ENCODE measurements at regions not wholly inside any gene's neighbourhood (a gene's known extent, or its start where the extent isn't known, plus 50 kb on each side); places are given as distances from the start of the nearest gene placed in this dataset.

DNA sequence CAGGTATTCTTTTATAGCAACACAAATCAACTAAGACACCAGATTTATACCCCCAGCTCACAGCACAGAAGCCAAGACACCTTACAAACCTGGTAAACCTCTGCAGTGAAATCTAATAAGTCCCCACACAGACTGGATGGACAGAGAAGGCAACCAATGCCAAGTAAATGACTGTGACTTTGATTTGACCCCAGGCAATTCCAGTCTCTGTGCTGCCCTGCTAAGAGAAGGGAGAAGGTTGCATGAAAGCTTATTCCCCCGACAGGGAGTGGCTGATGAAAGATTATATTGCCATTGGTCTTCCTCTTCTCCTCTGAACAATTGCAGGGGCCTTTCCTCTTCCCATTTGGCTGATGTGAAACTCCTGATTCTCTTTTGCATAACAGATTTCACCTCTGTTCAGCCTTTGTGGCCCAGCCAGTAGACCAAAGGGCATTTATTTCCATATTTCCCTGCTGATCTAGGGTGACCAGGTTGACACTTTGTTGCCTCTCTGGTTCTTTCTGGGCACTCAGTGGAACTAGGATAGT lies 107.6 kb downstream of the ADRB2 start (continued):
- TF ChIP-seq RAD21 (CRISPR knock-in tag; IDR thresholded peaks at IDR 0.05) (no peak), ZNF329 (CRISPR knock-in tag; IDR thresholded peaks at IDR 0.05; ENCODE audit: low read depth) (no peak), NR2F1 (CRISPR knock-in tag; IDR thresholded peaks at IDR 0.05) (no peak), ZMYM2 (CRISPR knock-in tag; IDR thresholded peaks at IDR 0.05) (no peak)

GRCh38 chr5:148934895-148935400 lies 108.5 kb downstream of the ADRB2 start:
- ATAC-seq = no peak
- Histone ChIP-seq H3K4me3 (replicated peaks in 1 of 3; ENCODE audit: insufficient read depth in 1 of 3, low read depth in 2 of 3, low read length in 3 of 3) (no peak overlapping the region), H3K9ac (ENCODE audit: insufficient read depth, low read depth, low read length) (no peak overlapping the region), H3K9me3 (ENCODE audit: low read length) (no peaks in the 10 kb centered on the region), H3K36me3 (replicated peaks in 1 of 2; ENCODE audit: control insufficient read depth in 1 of 2, insufficient read depth in 2 of 2, low read length in 2 of 2) (no peaks in the 10 kb centered on the region), H3K4me2 (ENCODE audit: low read depth, low read length) (no peak overlapping the region), H4K20me1 (ENCODE audit: insufficient read depth, low read length) (no peaks in the 10 kb centered on the region), H3K4me1 (ENCODE audit: insufficient read depth, low read length) (no peaks in the 10 kb centered on the region), H2AFZ (ENCODE audit: low read length) (no peak overlapping the region), H3K27ac (ENCODE audit: extremely low read length, insufficient read depth, low read length) (no peak overlapping the region), H3K79me2 (ENCODE audit: insufficient read depth, low read length) (no peaks in the 10 kb centered on the region), H3K27me3 (ENCODE audit: control insufficient read depth in 1 of 2, insufficient read depth in 2 of 2, low read length in 2 of 2) (no peaks in the 10 kb centered on the region; a peak in 1 of 5 replicates)
- TF ChIP-seq HNRNPK (IDR thresholded peaks at IDR 0.05; ENCODE audit: low read depth, low read length, poor library complexity, severe bottlenecking) (no peak), KAT8 (CRISPR knock-in tag; IDR thresholded peaks at IDR 0.05) (no peak), ZNF781 (CRISPR knock-in tag; IDR thresholded peaks at IDR 0.05; ENCODE audit: borderline replicate concordance, not compliant biosample characterization) (no peak), ZNF678 (CRISPR knock-in tag; IDR thresholded peaks at IDR 0.05) (no peak), JUND (CRISPR knock-in tag; IDR thresholded peaks at IDR 0.05) (no peak), ZFAT (CRISPR knock-in tag; conservative IDR thresholded peaks at IDR 0.05) (no peak)
- TF ChIP-seq, protein P1, sequence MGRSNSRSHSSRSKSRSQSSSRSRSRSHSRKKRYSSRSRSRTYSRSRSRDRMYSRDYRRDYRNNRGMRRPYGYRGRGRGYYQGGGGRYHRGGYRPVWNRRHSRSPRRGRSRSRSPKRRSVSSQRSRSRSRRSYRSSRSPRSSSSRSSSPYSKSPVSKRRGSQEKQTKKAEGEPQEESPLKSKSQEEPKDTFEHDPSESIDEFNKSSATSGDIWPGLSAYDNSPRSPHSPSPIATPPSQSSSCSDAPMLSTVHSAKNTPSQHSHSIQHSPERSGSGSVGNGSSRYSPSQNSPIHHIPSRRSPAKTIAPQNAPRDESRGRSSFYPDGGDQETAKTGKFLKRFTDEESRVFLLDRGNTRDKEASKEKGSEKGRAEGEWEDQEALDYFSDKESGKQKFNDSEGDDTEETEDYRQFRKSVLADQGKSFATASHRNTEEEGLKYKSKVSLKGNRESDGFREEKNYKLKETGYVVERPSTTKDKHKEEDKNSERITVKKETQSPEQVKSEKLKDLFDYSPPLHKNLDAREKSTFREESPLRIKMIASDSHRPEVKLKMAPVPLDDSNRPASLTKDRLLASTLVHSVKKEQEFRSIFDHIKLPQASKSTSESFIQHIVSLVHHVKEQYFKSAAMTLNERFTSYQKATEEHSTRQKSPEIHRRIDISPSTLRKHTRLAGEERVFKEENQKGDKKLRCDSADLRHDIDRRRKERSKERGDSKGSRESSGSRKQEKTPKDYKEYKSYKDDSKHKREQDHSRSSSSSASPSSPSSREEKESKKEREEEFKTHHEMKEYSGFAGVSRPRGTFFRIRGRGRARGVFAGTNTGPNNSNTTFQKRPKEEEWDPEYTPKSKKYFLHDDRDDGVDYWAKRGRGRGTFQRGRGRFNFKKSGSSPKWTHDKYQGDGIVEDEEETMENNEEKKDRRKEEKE (IDR thresholded peaks at IDR 0.05) = no peak
- intact Hi-C loops (cut with micrococcal nuclease; ENCODE audit: unreplicated experiment) (no loop called here), in situ Hi-C loops (cut with HindIII; ENCODE audit: extremely low pct_ligation_motif_present, low pct_unique_long_range_greater_than_20kb) (no loop called here)
- no peak for FAIRE-seq
- 17% methylated on average over 2 of the region's 2 CpGs for WGBS (ENCODE audit: low lambda C conversion rate)
- ChIA-PET POLR2A (no interaction called here), CTCF (ENCODE audit: low intra/inter-chr PET ratio, low total read pairs) (no interaction called here)
- DNase-seq (ENCODE audit: low spot score) = no peak
- no TSS peak for BruUV-seq (replicated peaks)

Data from HepG2 (cell line).